Lower leg skin (tissue), 3 donors: ENCODE measurements at regions not wholly inside any gene's neighbourhood (a gene's known extent, or its start where the extent isn't known, plus 50 kb on each side); places are given as distances from the start of the nearest gene placed in this dataset.

Experiments used
- POLR2A ChIP-seq, 2 donors: fragments of 450-650 bp; IDR thresholded peaks; one replicate each; pipeline ENCODE4 v1.6.1; 2016 to 2017; ENCODE audit warnings: antibody characterized with exemption in 2 of 2, mild to moderate bottlenecking in 1 of 2, moderate library complexity in 1 of 2
- TF ChIP-seq, protein P1 (sequence below), 3 donors: fragments of 450-650 bp; IDR thresholded peaks; one replicate each; pipeline ENCODE4 v1.5.1; 2016; ENCODE audit warnings: antibody characterized with exemption in 3 of 3, mild to moderate bottlenecking in 3 of 3, moderate library complexity in 2 of 3

DNA sequence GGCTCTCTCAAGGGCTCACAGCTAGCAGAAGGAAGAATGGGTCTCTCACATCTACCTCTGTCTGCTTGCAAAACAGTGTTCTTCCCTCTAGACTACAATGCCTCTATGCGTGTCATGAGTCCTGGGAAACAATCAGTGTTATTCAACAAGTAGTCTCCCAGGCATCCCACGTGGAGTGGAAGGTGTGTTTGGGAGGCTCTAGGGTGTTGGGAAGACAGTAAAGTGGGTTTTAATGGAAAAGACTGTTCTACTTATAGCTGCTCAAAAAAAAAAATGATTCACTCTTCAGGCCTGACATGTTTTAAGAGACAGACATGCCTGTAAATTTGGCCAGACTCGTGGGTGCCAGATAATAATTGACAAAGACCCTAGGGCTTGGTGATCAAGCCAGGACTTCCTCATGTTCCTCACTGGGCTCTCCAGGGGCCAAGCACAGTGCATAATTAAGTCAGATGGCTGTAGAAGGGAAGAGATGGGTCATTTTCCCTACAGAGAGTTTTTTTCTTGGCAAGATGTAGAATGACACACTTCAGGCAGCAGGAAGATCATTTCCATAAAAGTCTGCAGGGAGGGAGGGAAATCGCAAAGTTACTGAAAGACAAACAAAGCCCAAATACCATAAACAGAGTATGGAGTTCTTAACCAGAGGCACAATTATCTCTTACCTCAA is 246.4 kb downstream of the ACTL7B start:
- TF ChIP-seq, protein P1, sequence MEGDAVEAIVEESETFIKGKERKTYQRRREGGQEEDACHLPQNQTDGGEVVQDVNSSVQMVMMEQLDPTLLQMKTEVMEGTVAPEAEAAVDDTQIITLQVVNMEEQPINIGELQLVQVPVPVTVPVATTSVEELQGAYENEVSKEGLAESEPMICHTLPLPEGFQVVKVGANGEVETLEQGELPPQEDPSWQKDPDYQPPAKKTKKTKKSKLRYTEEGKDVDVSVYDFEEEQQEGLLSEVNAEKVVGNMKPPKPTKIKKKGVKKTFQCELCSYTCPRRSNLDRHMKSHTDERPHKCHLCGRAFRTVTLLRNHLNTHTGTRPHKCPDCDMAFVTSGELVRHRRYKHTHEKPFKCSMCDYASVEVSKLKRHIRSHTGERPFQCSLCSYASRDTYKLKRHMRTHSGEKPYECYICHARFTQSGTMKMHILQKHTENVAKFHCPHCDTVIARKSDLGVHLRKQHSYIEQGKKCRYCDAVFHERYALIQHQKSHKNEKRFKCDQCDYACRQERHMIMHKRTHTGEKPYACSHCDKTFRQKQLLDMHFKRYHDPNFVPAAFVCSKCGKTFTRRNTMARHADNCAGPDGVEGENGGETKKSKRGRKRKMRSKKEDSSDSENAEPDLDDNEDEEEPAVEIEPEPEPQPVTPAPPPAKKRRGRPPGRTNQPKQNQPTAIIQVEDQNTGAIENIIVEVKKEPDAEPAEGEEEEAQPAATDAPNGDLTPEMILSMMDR (IDR thresholded peaks at IDR 0.05) = no peak
- TF ChIP-seq POLR2A (IDR thresholded peaks at IDR 0.05) = no peak
